WTC11 (cell line): ENCODE measurements at regions not wholly inside any gene's neighbourhood (a gene's known extent, or its start where the extent isn't known, plus 50 kb on each side); places are given as distances from the start of the nearest gene placed in this dataset.
"Not testable (repeated sequence)": the region's sequence is repeated elsewhere in the genome, so short reads cannot be mapped to it uniquely, and the experiment has no call there.

Experiments
- ATAC-seq: fragments of 200-7000 bp; cut with Tn5 transposase; 2 replicates; pipeline ENCODE4 v1.10.0; 2021; ENCODE audit warnings: mild to moderate bottlenecking, moderate library complexity
- CTCF ChIA-PET: fragments of 300-600 bp; sonication (Branson Sonifier 250); formaldehyde crosslinking; loops from one replicate; lab custom pipeline; 2021; ENCODE audit warnings: antibody characterized with exemption; lab: Charles Lee
- POLR2A ChIA-PET: fragments of 350-600 bp; sonication (Branson Sonifier 250); formaldehyde crosslinking; loops from one replicate; lab custom pipeline; 2021; ENCODE audit warnings: antibody characterized with exemption; lab: Charles Lee
- DNase-seq: peaks from one replicate; pipeline ENCODE4 v3.0.0; 2021; ENCODE audit warnings: low spot score
- H3K27ac Mint-ChIP-seq: 2 replicates; pipeline ENCODE4 v1.8.0; 2021; ENCODE audit warnings: mixed read lengths
- H3K27me3 Mint-ChIP-seq: 2 replicates; pipeline ENCODE4 v1.8.0; 2021; ENCODE audit warnings: low read depth, mild to moderate bottlenecking, moderate library complexity, mixed read lengths
- H3K36me3 Mint-ChIP-seq: 2 replicates; pipeline ENCODE4 v1.8.0; 2021; ENCODE audit warnings: mixed read lengths
- H3K4me1 Mint-ChIP-seq: 2 replicates; pipeline ENCODE4 v1.8.0; 2022; ENCODE audit warnings: mixed read lengths
- H3K4me3 Mint-ChIP-seq: 2 replicates; pipeline ENCODE4 v1.8.0; 2021; ENCODE audit warnings: mild to moderate bottlenecking, moderate library complexity, mixed read lengths
- H3K9me3 Mint-ChIP-seq: 2 replicates; pipeline ENCODE4 v1.8.0; 2021; ENCODE audit warnings: mixed read lengths
- ATF1 ChIP-seq: sonication (generic); formaldehyde crosslinking; IDR thresholded peaks from 2 replicates; pipeline ENCODE4 v1.8.1; 2023; ENCODE audit warnings: mild to moderate bottlenecking, moderate library complexity, missing genetic modification reagents
- ATF2 ChIP-seq: sonication (generic); formaldehyde crosslinking; IDR thresholded peaks from 2 replicates; pipeline ENCODE4 v1.8.1; 2022; ENCODE audit warnings: low read depth, missing genetic modification reagents, borderline replicate concordance
- CREB1 ChIP-seq: sonication (generic); formaldehyde crosslinking; IDR thresholded peaks from 2 replicates; pipeline ENCODE4 v1.8.0; 2023; ENCODE audit warnings: mild to moderate bottlenecking, missing genetic modification reagents
- E2F5 ChIP-seq: sonication (generic); formaldehyde crosslinking; IDR thresholded peaks from 2 replicates; pipeline ENCODE4 v1.8.1; 2022; ENCODE audit warnings: mild to moderate bottlenecking, moderate library complexity, missing genetic modification reagents
- ERG ChIP-seq: fragments of 250-450 bp; sonication (Bioruptor Pico); IDR thresholded peaks from 2 replicates; pipeline ENCODE4 v1.8.0; 2021; ENCODE audit warnings: mild to moderate bottlenecking
- FOXJ3 ChIP-seq: sonication (generic); formaldehyde crosslinking; IDR thresholded peaks from 2 replicates; pipeline ENCODE4 v1.9.0; 2021; ENCODE audit warnings: missing genetic modification reagents, mild to moderate bottlenecking, borderline replicate concordance
- FOXP1 ChIP-seq: sonication (generic); formaldehyde crosslinking; IDR thresholded peaks from 2 replicates; pipeline ENCODE4 v1.8.0; 2022; ENCODE audit warnings: missing genetic modification reagents, mild to moderate bottlenecking, moderate library complexity, borderline replicate concordance
- JAZF1 ChIP-seq: fragments of 250-450 bp; sonication (Bioruptor Pico); IDR thresholded peaks from 2 replicates; pipeline ENCODE4 v1.9.0; 2021; ENCODE audit warnings: moderate library complexity, mild to moderate bottlenecking, inconsistent platforms
- OVOL2 ChIP-seq: fragments of 250-450 bp; sonication (Bioruptor Pico); IDR thresholded peaks from 2 replicates; pipeline ENCODE4 v1.9.0; 2021; ENCODE audit warnings: mild to moderate bottlenecking, borderline replicate concordance
- PREB ChIP-seq: sonication (generic); formaldehyde crosslinking; IDR thresholded peaks from 2 replicates; pipeline ENCODE4 v1.8.1; 2022; ENCODE audit warnings: mild to moderate bottlenecking, missing genetic modification reagents, moderate library complexity, borderline replicate concordance
- PRRX2 ChIP-seq: fragments of 250-450 bp; sonication (Bioruptor Pico); IDR thresholded peaks from 2 replicates; pipeline ENCODE4 v1.8.0; 2021; ENCODE audit warnings: mild to moderate bottlenecking
- RELA ChIP-seq: sonication (generic); formaldehyde crosslinking; IDR thresholded peaks from 2 replicates; pipeline ENCODE4 v1.8.1; 2022; ENCODE audit warnings: missing genetic modification reagents, mild to moderate bottlenecking, borderline replicate concordance
- USF1 ChIP-seq: sonication (generic); formaldehyde crosslinking; IDR thresholded peaks from 2 replicates; pipeline ENCODE4 v1.8.0; 2022; ENCODE audit warnings: mild to moderate bottlenecking, missing genetic modification reagents
- ZBTB21 ChIP-seq: sonication (generic); formaldehyde crosslinking; IDR thresholded peaks from 2 replicates; pipeline ENCODE4 v1.8.1; 2023; ENCODE audit warnings: mild to moderate bottlenecking, missing genetic modification reagents, borderline replicate concordance
- ZNF219 ChIP-seq: sonication (generic); formaldehyde crosslinking; IDR thresholded peaks from 2 replicates; pipeline ENCODE4 v1.8.0; 2023; ENCODE audit warnings: missing genetic modification reagents, mild to moderate bottlenecking, borderline replicate concordance
- ZNF263 ChIP-seq: sonication (generic); formaldehyde crosslinking; IDR thresholded peaks from 2 replicates; pipeline ENCODE4 v1.8.1; 2022; ENCODE audit warnings: low read depth, mild to moderate bottlenecking, moderate library complexity, missing genetic modification reagents
- ZNF532 ChIP-seq: fragments of 250-450 bp; sonication (Bioruptor Pico); IDR thresholded peaks from 2 replicates; pipeline ENCODE4 v1.9.0; 2021; ENCODE audit warnings: mild to moderate bottlenecking, borderline replicate concordance

GRCh38 chr5:17415321-17415758 lies 82.7 kb upstream of the TAF11L2 start:
- ATAC-seq: peak; percentile 89
- DNase-seq: peak; percentile 37
- Mint-ChIP-seq H3K9me3 (no peaks in the 10 kb centered on the region), H3K27me3 (peaks cover 5% of the 10 kb centered on the region), H3K4me3 (no peak overlapping the region), H3K36me3 (peaks cover 5% of the 10 kb centered on the region; the same call in 1 of the 2 replicates), H3K4me1 (peaks cover 41% of the 10 kb centered on the region), H3K27ac (0 out of 2 replicates have a peak overlapping the region, but pooled peaks have one; percentile 24)
- TF ChIP-seq ATF2 (CRISPR knock-in tag) (no peak), USF1 (CRISPR knock-in tag) (peak; percentile 20; the same call in 1 of the 2 replicates)
- ChIA-PET POLR2A (no interaction called here), CTCF (interaction anchor here (1.8 kb wide), 1 partner anchor 199 kb away, joined by 5 read pairs; no protein-coding TSS in a partner anchor)

GRCh38 chr5:17416374-17416773 lies 81.7 kb upstream of the TAF11L2 start:
- CTCF ChIA-PET, H3K27ac Mint-ChIP-seq, H3K27me3 Mint-ChIP-seq, POLR2A ChIA-PET, H3K9me3 Mint-ChIP-seq, ATAC-seq, DNase-seq, H3K4me3 Mint-ChIP-seq, H3K36me3 Mint-ChIP-seq: not testable (repeated sequence)
- peaks cover 43% of the 10 kb centered on the region for H3K4me1 Mint-ChIP-seq

- ChIA-PET CTCF (no interaction called here), POLR2A (no interaction called here)
- DNase-seq (no peak), ATAC-seq (peak; percentile 36; the same call in 1 of the 2 replicates)
- Mint-ChIP-seq H3K27me3 (no peaks in the 10 kb centered on the region), H3K9me3 (peaks cover 6% of the 10 kb centered on the region; the same call in 1 of the 2 replicates), H3K27ac (no peak overlapping the region), H3K4me3 (no peak overlapping the region), H3K36me3 (no peaks in the 10 kb centered on the region), H3K4me1 (peaks cover 30% of the 10 kb centered on the region)
- no peak for TF ChIP-seq ZNF263 (CRISPR knock-in tag)
- no peak for TF ChIP-seq FOXJ3
- no peak for TF ChIP-seq FOXP1
- no peak for TF ChIP-seq OVOL2 (CRISPR knock-in tag)
- no peak for TF ChIP-seq RELA (CRISPR knock-in tag)
- TF ChIP-seq ATF1: no peak
These were observed 73.4 kb upstream of the TAF11L2 start for GRCh38 chr5:17424674-17425073.

- no peak for TF ChIP-seq ZNF532 (CRISPR knock-in tag)
- TF ChIP-seq CREB1: no peak
- no peak for TF ChIP-seq JAZF1 (CRISPR knock-in tag)
- TF ChIP-seq FOXP1: no peak
- TF ChIP-seq ERG (CRISPR knock-in tag): no peak
- no peak for TF ChIP-seq E2F5
- no peak for TF ChIP-seq ZBTB21 (CRISPR knock-in tag)
- TF ChIP-seq PRRX2 (CRISPR knock-in tag): no peak
- TF ChIP-seq ZNF219 (CRISPR knock-in tag): no peak
- no peak for TF ChIP-seq PREB
- CTCF ChIA-PET: interaction anchor here (0.6 kb wide), 1 partner anchor 188 kb away, joined by 3 read pairs; no protein-coding TSS in a partner anchor
- H3K9me3 Mint-ChIP-seq: peaks cover 6% of the 10 kb centered on the region; the same call in 1 of the 2 replicates
- no peaks in the 10 kb centered on the region for H3K36me3 Mint-ChIP-seq
- POLR2A ChIA-PET: no interaction called here
- no peaks in the 10 kb centered on the region for H3K27me3 Mint-ChIP-seq
- H3K4me1 Mint-ChIP-seq: peaks cover 28% of the 10 kb centered on the region
- ATAC-seq (no peak), DNase-seq (no peak)
- no peak overlapping the region for H3K27ac Mint-ChIP-seq
- no peak overlapping the region for H3K4me3 Mint-ChIP-seq
These were observed 72.5 kb upstream of the TAF11L2 start for GRCh38 chr5:17425385-17426070.
